ENCODE measurements at regions not wholly inside any gene's neighbourhood (a gene's known extent, or its start where the extent isn't known, plus 50 kb on each side); places are given as distances from the start of the nearest gene placed in this dataset.

GRCh38 chr3:6571448-6571847 lies 289.5 kb upstream of the GRM7 start:
- TF ChIP-seq ZC3H10 (CRISPR knock-in tag; IDR thresholded peaks at IDR 0.05), result no peak
- no peak for TF ChIP-seq RARB (CRISPR knock-in tag; IDR thresholded peaks at IDR 0.05)
- TF ChIP-seq PATZ1 (CRISPR knock-in tag; IDR thresholded peaks at IDR 0.05; ENCODE audit: borderline replicate concordance), result no peak
- no peak for TF ChIP-seq CREB5 (CRISPR knock-in tag; IDR thresholded peaks at IDR 0.05; ENCODE audit: low read depth)
- no peak for TF ChIP-seq ESRRG (CRISPR knock-in tag; IDR thresholded peaks at IDR 0.05)
- TF ChIP-seq BACH2 (CRISPR knock-in tag; IDR thresholded peaks at IDR 0.05; ENCODE audit: borderline replicate concordance), result no peak
- no peak for TF ChIP-seq ZFP30 (CRISPR knock-in tag; IDR thresholded peaks at IDR 0.05)
